GM06990 (cell line): ENCODE measurements at regions not wholly inside any gene's neighbourhood (a gene's known extent, or its start where the extent isn't known, plus 50 kb on each side); places are given as distances from the start of the nearest gene placed in this dataset.

Experiments
- DNase-seq: peaks from one replicate; pipeline ENCODE4 v3.0.0-alpha.2; 2011; ENCODE audit not compliant: insufficient read length; ENCODE audit errors: extremely low read depth
- H3K27me3 ChIP-seq: replicated peaks from 2 replicates; pipeline ENCODE4 v1.6.0; 2011; ENCODE audit warnings: low read length; ENCODE audit not compliant: control insufficient read depth, insufficient read depth
- H3K36me3 ChIP-seq: 2 replicates; pipeline ENCODE4 v1.5.1; 2011; ENCODE audit warnings: low read length; ENCODE audit not compliant: control insufficient read depth, insufficient read depth
- H3K4me3 ChIP-seq: replicated peaks from 2 replicates; pipeline ENCODE4 v1.5.1; 2011; ENCODE audit warnings: low read depth, mild to moderate bottlenecking, control low read depth, low read length
- CTCF ChIP-seq: IDR thresholded peaks from 2 replicates; pipeline ENCODE4 v1.5.1; 2011; ENCODE audit warnings: low read length, control low read depth, mild to moderate bottlenecking, inconsistent platforms; ENCODE audit not compliant: insufficient read depth, poor library complexity, severe bottlenecking

- no peak for DNase-seq
- no peak for TF ChIP-seq CTCF
- no peaks in the 10 kb centered on the region; the same call in 1 of the 2 replicates for H3K27me3 ChIP-seq
- no peaks in the 10 kb centered on the region for H3K36me3 ChIP-seq
- H3K4me3 ChIP-seq, result no peak overlapping the region
These were observed 175.1 kb downstream of the ZFP36L2 start for GRCh38 chr2:43051338-43051737.

GRCh38 chr2:43050866-43051265, 175.5 kb downstream of the ZFP36L2 start:
- no peak for DNase-seq
- Histone ChIP-seq H3K4me3 (no peak overlapping the region), H3K36me3 (no peaks in the 10 kb centered on the region), H3K27me3 (no peaks in the 10 kb centered on the region)
- TF ChIP-seq CTCF, result no peak

GRCh38 chr2:43049836-43050801, 176.3 kb downstream of the ZFP36L2 start:
- no peak overlapping the region for H3K4me3 ChIP-seq
- DNase-seq, result no peak
- TF ChIP-seq CTCF, result no peak
- H3K27me3 ChIP-seq, result no peaks in the 10 kb centered on the region
- H3K36me3 ChIP-seq, result no peaks in the 10 kb centered on the region

- no peaks in the 10 kb centered on the region for H3K27me3 ChIP-seq
- no peak overlapping the region for H3K4me3 ChIP-seq
- DNase-seq, result no peak
- no peak for TF ChIP-seq CTCF
- no peaks in the 10 kb centered on the region for H3K36me3 ChIP-seq
These were observed 179.1 kb downstream of the ZFP36L2 start for GRCh38 chr2:43047187-43047780.

- Histone ChIP-seq H3K27me3 (no peaks in the 10 kb centered on the region), H3K36me3 (no peaks in the 10 kb centered on the region), H3K4me3 (no peak overlapping the region)
- no peak for DNase-seq
- no peak for TF ChIP-seq CTCF
These were observed 180.5 kb downstream of the ZFP36L2 start for GRCh38 chr2:43045866-43046265.
